ENCODE measurements at regions not wholly inside any gene's neighbourhood (a gene's known extent, or its start where the extent isn't known, plus 50 kb on each side); places are given as distances from the start of the nearest gene placed in this dataset.

DNA sequence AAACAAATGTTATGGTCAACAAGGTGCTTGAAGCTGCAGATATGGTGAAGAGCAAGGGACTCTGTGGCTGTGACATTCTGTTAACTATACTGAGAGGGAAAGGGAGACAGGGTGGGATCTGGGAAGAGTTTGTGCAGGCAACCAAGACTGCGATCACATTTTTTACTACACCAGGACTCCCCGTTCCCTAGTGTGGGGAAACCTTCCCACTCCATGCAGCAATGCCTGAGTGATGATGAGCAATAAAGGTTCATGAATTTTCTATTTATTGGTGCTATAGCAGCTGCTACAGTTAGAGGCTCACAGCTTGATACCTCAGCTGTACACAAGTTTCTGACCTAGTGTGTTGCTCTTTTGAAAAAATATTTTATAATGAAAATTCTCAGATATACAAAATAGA, 160.9 kb upstream of the SGO1 start:
- H3K9me3 ChIP-seq, result no peaks in the 10 kb centered on the region

DNA sequence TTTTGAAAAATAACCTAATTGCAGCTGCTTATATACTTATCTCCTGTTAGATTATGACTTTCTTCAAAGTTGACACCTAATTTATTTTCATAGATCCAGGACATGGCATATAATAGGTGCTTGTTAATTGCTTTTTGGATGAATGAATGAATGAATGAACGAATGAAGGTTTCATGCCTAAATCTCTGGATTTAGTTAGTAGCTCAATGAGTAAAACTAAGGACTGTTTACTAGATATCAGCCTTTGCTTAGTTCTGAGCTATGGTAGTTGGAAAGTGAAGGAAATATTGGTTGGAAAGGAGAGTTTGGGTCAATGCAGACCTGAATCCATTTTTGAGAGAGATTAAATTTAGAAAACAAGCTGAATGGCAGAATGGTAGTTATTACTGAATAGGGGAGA, 160.4 kb upstream of the SGO1 start:
- TF ChIP-seq POLR2A (IDR thresholded peaks at IDR 0.05; ENCODE audit: low read length) (no peak), KDM1A (IDR thresholded peaks at IDR 0.05; ENCODE audit: low read depth) (no peak), JUN (IDR thresholded peaks at IDR 0.05) (no peak), NFE2L2 (conservative IDR thresholded peaks at IDR 0.05; ENCODE audit: low read length) (no peak), NPAS2 (CRISPR knock-in tag; IDR thresholded peaks at IDR 0.05; ENCODE audit: borderline replicate concordance) (no peak)
- TF ChIP-seq, protein P1, sequence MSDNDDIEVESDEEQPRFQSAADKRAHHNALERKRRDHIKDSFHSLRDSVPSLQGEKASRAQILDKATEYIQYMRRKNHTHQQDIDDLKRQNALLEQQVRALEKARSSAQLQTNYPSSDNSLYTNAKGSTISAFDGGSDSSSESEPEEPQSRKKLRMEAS (IDR thresholded peaks at IDR 0.05), result no peak
- no peaks in the 10 kb centered on the region for H3K4me1 ChIP-seq
- no peaks in the 10 kb centered on the region for H3K9me3 ChIP-seq
- ATAC-seq, result no peak
- POLR2A ChIA-PET, result no interaction called here
- CTCF ChIA-PET, result no interaction called here
- H3K4me3 ChIP-seq, result no peak overlapping the region
- WGBS (ENCODE audit: missing lambda C conversion rate), result 3% methylated on average over 1 of the region's 1 CpG
- DNase-seq (ENCODE audit: low read depth in 1 of 2, low spot score in 1 of 2), result no peak
- no peak overlapping the region for H3K27ac ChIP-seq
- no peak overlapping the region for H3K4me2 ChIP-seq
- no peak for FAIRE-seq

More for the DNA sequence above, 160.9 kb upstream of the SGO1 start:
- H3K27ac ChIP-seq, result no peak overlapping the region
- FAIRE-seq (no peak), DNase-seq (ENCODE audit: low read depth in 1 of 2, low spot score in 1 of 2) (no peak), ATAC-seq (no peak)
- H3K4me3 ChIP-seq, result no peak overlapping the region
- no peaks in the 10 kb centered on the region for H3K4me1 ChIP-seq
- H3K4me2 ChIP-seq, result no peak overlapping the region
- ChIA-PET CTCF (no interaction called here), POLR2A (no interaction called here)
- whole genome bisulfite sequencing (ENCODE audit: missing lambda C conversion rate), result 10% methylated on average over 2 of the region's 2 CpGs
- no peak for TF ChIP-seq FOXS1 (CRISPR knock-in tag; IDR thresholded peaks at IDR 0.05)

DNA sequence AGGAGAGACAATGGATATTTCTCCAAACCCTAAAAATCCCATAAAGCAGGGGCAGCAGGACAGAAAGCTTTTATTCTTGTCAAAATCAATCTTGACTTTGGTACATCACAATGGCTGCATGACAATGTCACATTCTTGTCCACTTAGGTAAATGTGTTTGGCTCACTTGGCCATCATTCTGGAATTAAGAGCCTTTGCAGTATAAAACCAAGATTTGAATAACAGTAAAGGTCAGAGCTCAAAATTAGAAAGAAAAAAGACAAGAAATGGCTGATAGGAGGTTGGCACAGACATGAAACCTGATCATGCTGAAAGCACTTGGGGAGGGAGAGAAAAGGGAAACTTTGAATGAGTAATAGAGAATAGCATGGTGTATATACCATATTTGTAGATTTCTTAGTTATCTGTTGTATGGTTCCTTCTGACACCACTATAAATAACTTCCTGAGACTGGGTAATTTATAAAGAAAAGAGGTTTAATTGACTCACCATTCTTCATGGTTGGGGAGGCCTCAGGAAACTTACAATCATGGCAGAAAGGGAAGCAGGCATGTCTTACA, 158.5 kb upstream of the SGO1 start:
- FAIRE-seq (no peak), DNase-seq (ENCODE audit: low read depth in 1 of 2, low spot score in 1 of 2) (no peak), ATAC-seq (no peak)
- no peak overlapping the region for H3K4me3 ChIP-seq
- H3K27ac ChIP-seq, result no peak overlapping the region
- no peaks in the 10 kb centered on the region for H3K9me3 ChIP-seq
- TF ChIP-seq NR3C1 (IDR thresholded peaks at IDR 0.05) (no peak), RAD21 (conservative IDR thresholded peaks at IDR 0.05 in 1 of 2, IDR thresholded peaks at IDR 0.05 in 1 of 2) (no peak), ZNF302 (CRISPR knock-in tag; IDR thresholded peaks at IDR 0.05) (no peak), CBX2 (IDR thresholded peaks at IDR 0.05; ENCODE audit: borderline replicate concordance, low read depth) (no peak)
- TF ChIP-seq, protein P1 (IDR thresholded peaks at IDR 0.05), result no peak
- POLR2A ChIA-PET, result no interaction called here
- H3K4me2 ChIP-seq, result no peak overlapping the region
- CTCF ChIA-PET, result no interaction called here
- no peaks in the 10 kb centered on the region for H3K4me1 ChIP-seq

DNA sequence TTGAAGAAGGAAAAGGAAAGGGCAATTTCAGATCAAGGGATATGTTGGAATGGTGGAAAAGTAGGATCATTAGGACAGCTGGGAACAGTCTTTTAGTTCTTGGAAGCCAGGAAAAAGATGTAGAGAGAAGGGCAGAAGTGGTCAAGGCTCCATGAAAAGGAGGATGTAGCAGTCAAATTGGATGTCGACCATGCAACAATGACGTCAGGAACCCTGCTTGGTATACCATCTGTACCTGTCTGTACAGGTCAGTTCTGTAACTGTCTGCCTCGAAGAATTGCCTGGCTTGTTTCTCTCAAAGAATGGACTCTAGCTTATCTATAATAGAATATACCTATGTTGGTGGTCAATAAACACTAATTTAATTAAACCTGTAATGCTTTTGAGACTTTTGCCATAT, 157.8 kb upstream of the SGO1 start:
- H3K4me1 ChIP-seq, result no peaks in the 10 kb centered on the region
- no peak for FAIRE-seq
- 5% methylated on average over 3 of the region's 3 CpGs for WGBS (ENCODE audit: missing lambda C conversion rate)

DNA sequence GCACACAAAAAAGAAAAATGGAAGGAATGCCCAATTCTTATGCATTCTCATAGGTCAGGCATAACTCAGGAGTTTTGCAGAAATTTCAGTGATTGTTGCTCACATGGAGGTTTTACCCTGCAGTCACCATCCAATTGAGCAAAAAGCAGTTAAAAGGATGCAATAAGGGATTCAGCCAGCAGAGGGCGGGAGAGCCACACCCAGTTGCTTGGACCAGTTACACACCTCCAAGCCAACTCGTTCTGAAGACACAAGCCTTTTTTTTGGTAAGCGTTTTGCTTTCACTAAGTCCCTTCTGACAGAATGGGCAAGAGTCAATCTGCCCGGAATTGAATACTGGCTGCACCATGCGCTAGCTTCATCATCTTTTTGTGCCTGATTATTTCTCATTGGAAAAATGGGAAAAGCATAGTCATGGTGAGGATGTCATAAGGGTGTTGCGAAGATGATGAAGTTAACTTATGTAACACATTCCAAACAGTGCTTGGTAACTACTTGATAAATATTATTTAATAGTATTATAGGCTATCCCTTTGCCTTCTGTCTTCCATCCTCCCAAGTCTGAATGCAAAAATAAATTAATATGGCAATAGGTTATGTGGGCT, 154.4 kb upstream of the SGO1 start:
- H3K4me2 ChIP-seq, result no peak overlapping the region; the same call in 2 of the 3 replicates
- TF ChIP-seq, protein P2, sequence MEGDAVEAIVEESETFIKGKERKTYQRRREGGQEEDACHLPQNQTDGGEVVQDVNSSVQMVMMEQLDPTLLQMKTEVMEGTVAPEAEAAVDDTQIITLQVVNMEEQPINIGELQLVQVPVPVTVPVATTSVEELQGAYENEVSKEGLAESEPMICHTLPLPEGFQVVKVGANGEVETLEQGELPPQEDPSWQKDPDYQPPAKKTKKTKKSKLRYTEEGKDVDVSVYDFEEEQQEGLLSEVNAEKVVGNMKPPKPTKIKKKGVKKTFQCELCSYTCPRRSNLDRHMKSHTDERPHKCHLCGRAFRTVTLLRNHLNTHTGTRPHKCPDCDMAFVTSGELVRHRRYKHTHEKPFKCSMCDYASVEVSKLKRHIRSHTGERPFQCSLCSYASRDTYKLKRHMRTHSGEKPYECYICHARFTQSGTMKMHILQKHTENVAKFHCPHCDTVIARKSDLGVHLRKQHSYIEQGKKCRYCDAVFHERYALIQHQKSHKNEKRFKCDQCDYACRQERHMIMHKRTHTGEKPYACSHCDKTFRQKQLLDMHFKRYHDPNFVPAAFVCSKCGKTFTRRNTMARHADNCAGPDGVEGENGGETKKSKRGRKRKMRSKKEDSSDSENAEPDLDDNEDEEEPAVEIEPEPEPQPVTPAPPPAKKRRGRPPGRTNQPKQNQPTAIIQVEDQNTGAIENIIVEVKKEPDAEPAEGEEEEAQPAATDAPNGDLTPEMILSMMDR (IDR thresholded peaks at IDR 0.05), result peak; percentile 82
- TF ChIP-seq CEBPB (IDR thresholded peaks at IDR 0.05) (peak in 1 of 2 experiments; percentile 27; a peak in 1 of 4 replicates), SMC3 (IDR thresholded peaks at IDR 0.05) (peak; percentile 78), FOSB (CRISPR knock-in tag; IDR thresholded peaks at IDR 0.05) (no peak), RAD21 (conservative IDR thresholded peaks at IDR 0.05 in 1 of 2, IDR thresholded peaks at IDR 0.05 in 1 of 2) (peak; percentile 79 to 88)
- TF ChIP-seq, protein P3, sequence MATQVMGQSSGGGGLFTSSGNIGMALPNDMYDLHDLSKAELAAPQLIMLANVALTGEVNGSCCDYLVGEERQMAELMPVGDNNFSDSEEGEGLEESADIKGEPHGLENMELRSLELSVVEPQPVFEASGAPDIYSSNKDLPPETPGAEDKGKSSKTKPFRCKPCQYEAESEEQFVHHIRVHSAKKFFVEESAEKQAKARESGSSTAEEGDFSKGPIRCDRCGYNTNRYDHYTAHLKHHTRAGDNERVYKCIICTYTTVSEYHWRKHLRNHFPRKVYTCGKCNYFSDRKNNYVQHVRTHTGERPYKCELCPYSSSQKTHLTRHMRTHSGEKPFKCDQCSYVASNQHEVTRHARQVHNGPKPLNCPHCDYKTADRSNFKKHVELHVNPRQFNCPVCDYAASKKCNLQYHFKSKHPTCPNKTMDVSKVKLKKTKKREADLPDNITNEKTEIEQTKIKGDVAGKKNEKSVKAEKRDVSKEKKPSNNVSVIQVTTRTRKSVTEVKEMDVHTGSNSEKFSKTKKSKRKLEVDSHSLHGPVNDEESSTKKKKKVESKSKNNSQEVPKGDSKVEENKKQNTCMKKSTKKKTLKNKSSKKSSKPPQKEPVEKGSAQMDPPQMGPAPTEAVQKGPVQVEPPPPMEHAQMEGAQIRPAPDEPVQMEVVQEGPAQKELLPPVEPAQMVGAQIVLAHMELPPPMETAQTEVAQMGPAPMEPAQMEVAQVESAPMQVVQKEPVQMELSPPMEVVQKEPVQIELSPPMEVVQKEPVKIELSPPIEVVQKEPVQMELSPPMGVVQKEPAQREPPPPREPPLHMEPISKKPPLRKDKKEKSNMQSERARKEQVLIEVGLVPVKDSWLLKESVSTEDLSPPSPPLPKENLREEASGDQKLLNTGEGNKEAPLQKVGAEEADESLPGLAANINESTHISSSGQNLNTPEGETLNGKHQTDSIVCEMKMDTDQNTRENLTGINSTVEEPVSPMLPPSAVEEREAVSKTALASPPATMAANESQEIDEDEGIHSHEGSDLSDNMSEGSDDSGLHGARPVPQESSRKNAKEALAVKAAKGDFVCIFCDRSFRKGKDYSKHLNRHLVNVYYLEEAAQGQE (IDR thresholded peaks at IDR 0.05), result no peak
- POLR2A ChIA-PET, result no interaction called here
- ATAC-seq (peak; percentile 90 to 95), DNase-seq (ENCODE audit: low read depth in 1 of 2, low spot score in 1 of 2) (peak; percentile 35 to 72), FAIRE-seq (no peak)
- H3K27ac ChIP-seq, result no peak overlapping the region
- CTCF ChIA-PET, result interaction anchor here (0.8 to 1.5 kb wide), 3 partner anchors 9 to 1557 kb away, joined by 3 to 4 read pairs (median 3); no protein-coding TSS in a partner anchor
- H3K9me3 ChIP-seq, result no peaks in the 10 kb centered on the region
- no peaks in the 10 kb centered on the region for H3K4me1 ChIP-seq
- WGBS (ENCODE audit: missing lambda C conversion rate), result 15% methylated on average over 6 of the region's 6 CpGs
- no peak overlapping the region for H3K4me3 ChIP-seq

More for the DNA sequence above, 157.8 kb upstream of the SGO1 start:
- ChIA-PET CTCF (no interaction called here), POLR2A (no interaction called here)
- H3K27ac ChIP-seq, result no peak overlapping the region
- H3K4me3 ChIP-seq, result no peak overlapping the region
- no peak for TF ChIP-seq EP300 (IDR thresholded peaks at IDR 0.05)
- TF ChIP-seq ZNF302 (CRISPR knock-in tag; IDR thresholded peaks at IDR 0.05), result no peak
- TF ChIP-seq EHF (CRISPR knock-in tag; IDR thresholded peaks at IDR 0.05), result no peak
- TF ChIP-seq CHD4 (IDR thresholded peaks at IDR 0.05; ENCODE audit: borderline replicate concordance), result no peak
- TF ChIP-seq, protein P4, sequence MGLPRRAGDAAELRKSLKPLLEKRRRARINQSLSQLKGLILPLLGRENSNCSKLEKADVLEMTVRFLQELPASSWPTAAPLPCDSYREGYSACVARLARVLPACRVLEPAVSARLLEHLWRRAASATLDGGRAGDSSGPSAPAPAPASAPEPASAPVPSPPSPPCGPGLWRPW (IDR thresholded peaks at IDR 0.05), result no peak
- no peak for TF ChIP-seq RCOR1 (IDR thresholded peaks at IDR 0.05; ENCODE audit: low read depth, low read length)
- TF ChIP-seq HEYL (CRISPR knock-in tag; IDR thresholded peaks at IDR 0.05), result no peak
- TF ChIP-seq CBX2 (IDR thresholded peaks at IDR 0.05; ENCODE audit: borderline replicate concordance, low read depth), result no peak
- no peak for TF ChIP-seq PHF8 (IDR thresholded peaks at IDR 0.05; ENCODE audit: borderline replicate concordance, low read depth)
- no peak overlapping the region for H3K4me2 ChIP-seq
- DNase-seq (ENCODE audit: low read depth in 1 of 2, low spot score in 1 of 2) (no peak), ATAC-seq (no peak)
- H3K9me3 ChIP-seq, result no peaks in the 10 kb centered on the region

Measured in A549 (cell line).